ENCODE measurements at regions not wholly inside any gene's neighbourhood (a gene's known extent, or its start where the extent isn't known, plus 50 kb on each side); places are given as distances from the start of the nearest gene placed in this dataset.

- TF ChIP-seq CTCF (IDR thresholded peaks at IDR 0.05) (no peak), ZFX (IDR thresholded peaks at IDR 0.05; ENCODE audit: borderline replicate concordance) (no peak)
- H3K27ac ChIP-seq, result no peak overlapping the region
These were observed 504.0 kb downstream of the EPHA4 start for GRCh38 chr2:221068123-221068522.

GRCh38 chr2:221070106-221070505 is 502.0 kb downstream of the EPHA4 start:
- no peak overlapping the region for H3K27ac ChIP-seq

GRCh38 chr2:221073326-221074049 is 498.6 kb downstream of the EPHA4 start:
- TF ChIP-seq ZFX (IDR thresholded peaks at IDR 0.05; ENCODE audit: borderline replicate concordance) (no peak), CTCF (IDR thresholded peaks at IDR 0.05) (no peak)
- H3K27ac ChIP-seq, result no peak overlapping the region

More at GRCh38 chr2:221070106-221070505, 502.0 kb downstream of the EPHA4 start:
- TF ChIP-seq CTCF (IDR thresholded peaks at IDR 0.05), result no peak
- no peak for TF ChIP-seq ZFX (IDR thresholded peaks at IDR 0.05; ENCODE audit: borderline replicate concordance)

- TF ChIP-seq ZFX (IDR thresholded peaks at IDR 0.05; ENCODE audit: borderline replicate concordance) (no peak), CTCF (IDR thresholded peaks at IDR 0.05) (no peak)
- no peak overlapping the region for H3K27ac ChIP-seq
These were observed 497.9 kb downstream of the EPHA4 start for GRCh38 chr2:221074238-221074637.

- H3K27ac ChIP-seq, result no peak overlapping the region
- TF ChIP-seq ZFX (IDR thresholded peaks at IDR 0.05; ENCODE audit: borderline replicate concordance) (no peak), CTCF (IDR thresholded peaks at IDR 0.05) (no peak)
These were observed 496.9 kb downstream of the EPHA4 start for GRCh38 chr2:221075203-221075602.

- H3K27ac ChIP-seq, result no peak overlapping the region
- TF ChIP-seq CTCF (IDR thresholded peaks at IDR 0.05) (no peak), ZFX (IDR thresholded peaks at IDR 0.05; ENCODE audit: borderline replicate concordance) (no peak)
These were observed 494.9 kb downstream of the EPHA4 start for GRCh38 chr2:221077251-221077650.

GRCh38 chr2:221077799-221078198 is 494.3 kb downstream of the EPHA4 start:
- H3K27ac ChIP-seq, result no peak overlapping the region
- no peak for TF ChIP-seq ZFX (IDR thresholded peaks at IDR 0.05; ENCODE audit: borderline replicate concordance)
- TF ChIP-seq CTCF (IDR thresholded peaks at IDR 0.05), result no peak

Data from 22Rv1 (cell line).